HepG2 (cell line): ENCODE measurements at regions not wholly inside any gene's neighbourhood (a gene's known extent, or its start where the extent isn't known, plus 50 kb on each side); places are given as distances from the start of the nearest gene placed in this dataset.

Source experiments
- ATAC-seq: fragments of 200-7000 bp; cut with Tn5 transposase; 3 replicates; pipeline ENCODE4 v1.9.1; 2020; ENCODE audit warnings: mild to moderate bottlenecking, moderate library complexity
- BruUV-seq: library from RNA; stranded (reverse); fragments of 400-500 nt; replicated peaks from 2 replicates; lab custom pipeline; 2021; lab: Mats Ljungman, UMichigan
- CTCF ChIA-PET: fragments of 300-600 bp; formaldehyde crosslinking; extraction: SDS; loops from one replicate; lab custom pipeline; 2021; ENCODE audit warnings: low total read pairs, inconsistent platforms, low intra/inter-chr PET ratio; lab: Yijun Ruan, JAX
- POLR2A ChIA-PET: fragments of 350-600 bp; sonication (Branson Sonifier 250); formaldehyde crosslinking; loops from one replicate; lab custom pipeline; 2020; ENCODE audit warnings: antibody characterized with exemption, inconsistent platforms; lab: Yijun Ruan, JAX
- DNase-seq: peaks from one replicate; pipeline ENCODE4 v3.0.0-alpha.2; 2015; ENCODE audit warnings: low spot score
- FAIRE-seq: peaks from 3 replicates; lab custom pipeline; 2011; peaks lifted over from hg19 to GRCh38; lab: Jason Lieb, UNC
- H2AFZ ChIP-seq: one replicate; pipeline ENCODE4 v1.6.1; 2011; ENCODE audit warnings: low read length, inconsistent platforms
- H3K27ac ChIP-seq: fragments of 300-600 bp; 3 replicates; pipeline ENCODE4 v1.8.0; 2011; ENCODE audit warnings: mixed run types, mild to moderate bottlenecking, mixed read lengths, low read length, inconsistent platforms; ENCODE audit not compliant: insufficient read depth; ENCODE audit errors: extremely low read length
- H3K27me3 ChIP-seq, 2 experiments: fragments of 200-600 bp in 1 of 2; 2 replicates in 1 of 2; 3 replicates in 1 of 2; pipeline versions ENCODE4 v1.6.0 to v1.8.0; 2011; ENCODE audit warnings: low read length in 2 of 2, mild to moderate bottlenecking in 2 of 2, moderate library complexity in 2 of 2, inconsistent platforms in 1 of 2; ENCODE audit not compliant: insufficient read depth in 2 of 2, control insufficient read depth in 1 of 2
- H3K36me3 ChIP-seq, 2 experiments: fragments of 200-600 bp in 1 of 2; replicated peaks in 1 of 2; 2 replicates in 1 of 2; 3 replicates in 1 of 2; pipeline versions ENCODE4 v1.5.1 to v1.8.0; 2011; ENCODE audit warnings: low read length in 2 of 2, inconsistent platforms in 1 of 2; ENCODE audit not compliant: insufficient read depth in 2 of 2, control insufficient read depth in 1 of 2
- H3K4me1 ChIP-seq: 2 replicates; pipeline ENCODE4 v1.5.1; 2012; ENCODE audit warnings: low read length, inconsistent platforms; ENCODE audit not compliant: insufficient read depth
- H3K4me2 ChIP-seq: 2 replicates; pipeline ENCODE4 v1.6.0; 2011; ENCODE audit warnings: low read depth, low read length, inconsistent platforms
- H3K4me3 ChIP-seq, 3 experiments: fragments of 200-600 bp in 1 of 3; sonication (generic), shearing (Covaris generic) in 1 of 3; replicated peaks in 1 of 3; 2 replicates each; pipeline ENCODE4 v1.5.1; 2011 to 2016; ENCODE audit warnings: low read length in 3 of 3, inconsistent platforms in 2 of 3, low read depth in 2 of 3, mild to moderate bottlenecking in 2 of 3, control low read depth in 1 of 3, mixed read lengths in 1 of 3; ENCODE audit not compliant: insufficient read depth in 1 of 3
- H3K79me2 ChIP-seq: one replicate; pipeline ENCODE4 v1.6.1; 2011; ENCODE audit warnings: low read length, inconsistent platforms; ENCODE audit not compliant: insufficient read depth
- H3K9ac ChIP-seq: 2 replicates; pipeline ENCODE4 v1.6.0; 2011; ENCODE audit warnings: mild to moderate bottlenecking, low read depth, low read length, inconsistent platforms; ENCODE audit not compliant: insufficient read depth
- H3K9me3 ChIP-seq: 2 replicates; pipeline ENCODE4 v1.5.1; 2012; ENCODE audit warnings: mild to moderate bottlenecking, low read length
- H4K20me1 ChIP-seq: 2 replicates; pipeline ENCODE4 v1.6.0; 2011; ENCODE audit warnings: inconsistent platforms, mild to moderate bottlenecking, low read length, moderate library complexity; ENCODE audit not compliant: insufficient read depth
- EEA1 ChIP-seq: sonication (generic); formaldehyde crosslinking; IDR thresholded peaks from 2 replicates; pipeline ENCODE4 v1.5.1; 2020; ENCODE audit warnings: mild to moderate bottlenecking, missing genetic modification reagents, borderline replicate concordance
- MBD4 ChIP-seq: IDR thresholded peaks from 2 replicates; pipeline ENCODE4 v1.6.1; 2012; ENCODE audit warnings: low read length, inconsistent platforms, borderline replicate concordance
- SAP130 ChIP-seq: IDR thresholded peaks from 2 replicates; pipeline ENCODE4 v1.6.1; 2016; ENCODE audit warnings: low read depth
- TMF1 ChIP-seq: sonication (generic); formaldehyde crosslinking; IDR thresholded peaks from 2 replicates; pipeline ENCODE4 v1.8.1; 2022; ENCODE audit warnings: low read depth, missing genetic modification reagents
- ZBTB21 ChIP-seq: sonication (generic); formaldehyde crosslinking; IDR thresholded peaks from 2 replicates; pipeline ENCODE4 v1.4.0; 2020; ENCODE audit warnings: missing genetic modification reagents
- ZNF124 ChIP-seq: sonication (generic); formaldehyde crosslinking; IDR thresholded peaks from 2 replicates; pipeline ENCODE4 v1.4.0; 2020; ENCODE audit warnings: missing genetic modification reagents
- ZNF317 ChIP-seq: sonication (generic); formaldehyde crosslinking; IDR thresholded peaks from 2 replicates; pipeline ENCODE4 v1.5.0; 2020; ENCODE audit warnings: mild to moderate bottlenecking, missing genetic modification reagents
- ZNF326 ChIP-seq: sonication (generic); formaldehyde crosslinking; IDR thresholded peaks from 2 replicates; pipeline ENCODE4 v1.4.0; 2020; ENCODE audit warnings: missing genetic modification reagents, borderline replicate concordance
- ZNF460 ChIP-seq: sonication (generic); formaldehyde crosslinking; IDR thresholded peaks from 2 replicates; pipeline ENCODE4 v1.5.1; 2020; ENCODE audit warnings: missing genetic modification reagents, mild to moderate bottlenecking, borderline replicate concordance
- ZNF484 ChIP-seq: sonication (generic); formaldehyde crosslinking; IDR thresholded peaks from 2 replicates; pipeline ENCODE4 v1.5.1; 2020; ENCODE audit warnings: mild to moderate bottlenecking, low read depth, missing genetic modification reagents, borderline replicate concordance
- ZNF607 ChIP-seq: sonication (generic); formaldehyde crosslinking; IDR thresholded peaks from 2 replicates; pipeline ENCODE4 v1.5.1; 2020; ENCODE audit warnings: missing genetic modification reagents, mild to moderate bottlenecking, borderline replicate concordance
- ZNF614 ChIP-seq: IDR thresholded peaks from 2 replicates; pipeline ENCODE4 v1.6.1; 2018; ENCODE audit warnings: missing biosample characterization, missing genetic modification reagents, inconsistent platforms, borderline replicate concordance
- ZNF782 ChIP-seq: sonication (generic); formaldehyde crosslinking; IDR thresholded peaks from 2 replicates; pipeline ENCODE4 v1.4.0; 2020; ENCODE audit warnings: missing genetic modification reagents, mild to moderate bottlenecking, borderline replicate concordance
- ZNF879 ChIP-seq: sonication (generic); formaldehyde crosslinking; IDR thresholded peaks from 2 replicates; pipeline ENCODE4 v1.8.1; 2023; ENCODE audit warnings: missing genetic modification reagents
- WGBS: methylation state at CpG from one replicate; pipeline ENCODE4 v1.1.6; 2017; ENCODE audit warnings: low lambda C conversion rate; 5-methylcytosine and 5-hydroxymethylcytosine counted together
- in situ Hi-C: cut with HindIII; loops from 2 replicates; pipeline ENCODE4 v1.10.0; 2017; ENCODE audit warnings: low pct_unique_long_range_greater_than_20kb; ENCODE audit not compliant: extremely low pct_ligation_motif_present
- intact Hi-C: fragments of 100-400 bp; cut with micrococcal nuclease; formaldehyde crosslinking; loops from one replicate; pipeline ENCODE4 v1.10.0; 2022; ENCODE audit not compliant: unreplicated experiment
- TF ChIP-seq, protein P1 (sequence below): sonication (generic); formaldehyde crosslinking; IDR thresholded peaks from 2 replicates; pipeline ENCODE4 v1.8.0; 2023; ENCODE audit warnings: mild to moderate bottlenecking, missing genetic modification reagents
- TF ChIP-seq, protein P2 (sequence below): sonication (generic); formaldehyde crosslinking; IDR thresholded peaks from 2 replicates; pipeline ENCODE4 v1.8.0; 2022; ENCODE audit warnings: missing genetic modification reagents, mild to moderate bottlenecking, moderate library complexity, borderline replicate concordance
- TF ChIP-seq, protein P3 (sequence below): sonication (generic); formaldehyde crosslinking; IDR thresholded peaks from 2 replicates; pipeline ENCODE4 v1.8.1; 2023; ENCODE audit warnings: missing genetic modification reagents, inconsistent platforms, borderline replicate concordance
- TF ChIP-seq, protein P4 (sequence below): sonication (generic); formaldehyde crosslinking; IDR thresholded peaks from 2 replicates; pipeline ENCODE4 v1.4.0; 2020; ENCODE audit warnings: mild to moderate bottlenecking, missing genetic modification reagents
- TF ChIP-seq, protein P5 (sequence below): sonication (generic); formaldehyde crosslinking; IDR thresholded peaks from 2 replicates; pipeline ENCODE4 v1.4.0; 2020; ENCODE audit warnings: missing genetic modification reagents

DNA sequence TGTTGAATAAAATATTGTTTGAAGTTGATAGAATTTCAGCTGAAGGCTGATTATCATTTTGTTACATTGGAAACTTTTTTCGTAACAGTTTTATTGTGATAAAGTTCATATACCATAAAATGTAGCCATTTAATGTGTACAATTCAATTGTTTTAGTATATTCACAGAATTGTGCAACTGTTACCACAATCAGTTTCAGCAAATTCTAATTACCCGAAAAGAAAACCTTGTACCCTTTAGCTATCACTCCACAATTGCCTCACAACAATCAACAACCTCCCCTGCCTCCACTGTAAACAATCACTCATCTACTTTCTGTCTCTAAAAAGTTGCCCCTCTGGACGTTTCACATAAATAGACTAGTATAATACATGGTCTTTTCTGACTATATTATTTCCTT is 179.7 kb upstream of the BET1 start:
- no peak for DNase-seq
- no peak for TF ChIP-seq ZNF460
- TF ChIP-seq SAP130, result no peak
- TF ChIP-seq, protein P1, sequence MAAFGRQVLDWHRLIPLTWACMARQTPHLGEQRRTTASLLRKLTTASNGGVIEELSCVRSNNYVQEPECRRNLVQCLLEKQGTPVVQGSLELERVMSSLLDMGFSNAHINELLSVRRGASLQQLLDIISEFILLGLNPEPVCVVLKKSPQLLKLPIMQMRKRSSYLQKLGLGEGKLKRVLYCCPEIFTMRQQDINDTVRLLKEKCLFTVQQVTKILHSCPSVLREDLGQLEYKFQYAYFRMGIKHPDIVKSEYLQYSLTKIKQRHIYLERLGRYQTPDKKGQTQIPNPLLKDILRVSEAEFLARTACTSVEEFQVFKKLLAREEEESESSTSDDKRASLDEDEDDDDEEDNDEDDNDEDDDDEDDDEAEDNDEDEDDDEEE (CRISPR knock-in tag), result no peak
- no peak for TF ChIP-seq ZNF782 (CRISPR knock-in tag)
- TF ChIP-seq, protein P2, sequence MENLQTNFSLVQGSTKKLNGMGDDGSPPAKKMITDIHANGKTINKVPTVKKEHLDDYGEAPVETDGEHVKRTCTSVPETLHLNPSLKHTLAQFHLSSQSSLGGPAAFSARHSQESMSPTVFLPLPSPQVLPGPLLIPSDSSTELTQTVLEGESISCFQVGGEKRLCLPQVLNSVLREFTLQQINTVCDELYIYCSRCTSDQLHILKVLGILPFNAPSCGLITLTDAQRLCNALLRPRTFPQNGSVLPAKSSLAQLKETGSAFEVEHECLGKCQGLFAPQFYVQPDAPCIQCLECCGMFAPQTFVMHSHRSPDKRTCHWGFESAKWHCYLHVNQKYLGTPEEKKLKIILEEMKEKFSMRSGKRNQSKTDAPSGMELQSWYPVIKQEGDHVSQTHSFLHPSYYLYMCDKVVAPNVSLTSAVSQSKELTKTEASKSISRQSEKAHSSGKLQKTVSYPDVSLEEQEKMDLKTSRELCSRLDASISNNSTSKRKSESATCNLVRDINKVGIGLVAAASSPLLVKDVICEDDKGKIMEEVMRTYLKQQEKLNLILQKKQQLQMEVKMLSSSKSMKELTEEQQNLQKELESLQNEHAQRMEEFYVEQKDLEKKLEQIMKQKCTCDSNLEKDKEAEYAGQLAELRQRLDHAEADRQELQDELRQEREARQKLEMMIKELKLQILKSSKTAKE (CRISPR knock-in tag), result no peak
- TF ChIP-seq ZNF124 (CRISPR knock-in tag), result no peak
- no peak for TF ChIP-seq ZNF484 (CRISPR knock-in tag)
- TF ChIP-seq EEA1 (CRISPR knock-in tag), result no peak
- TF ChIP-seq ZBTB21 (CRISPR knock-in tag), result no peak
- TF ChIP-seq ZNF879 (CRISPR knock-in tag), result no peak
- TF ChIP-seq ZNF317 (CRISPR knock-in tag), result no peak
- TF ChIP-seq ZNF607 (CRISPR knock-in tag), result no peak
- no peak for TF ChIP-seq MBD4
- TF ChIP-seq TMF1 (CRISPR knock-in tag), result no peak
- TF ChIP-seq, protein P3, sequence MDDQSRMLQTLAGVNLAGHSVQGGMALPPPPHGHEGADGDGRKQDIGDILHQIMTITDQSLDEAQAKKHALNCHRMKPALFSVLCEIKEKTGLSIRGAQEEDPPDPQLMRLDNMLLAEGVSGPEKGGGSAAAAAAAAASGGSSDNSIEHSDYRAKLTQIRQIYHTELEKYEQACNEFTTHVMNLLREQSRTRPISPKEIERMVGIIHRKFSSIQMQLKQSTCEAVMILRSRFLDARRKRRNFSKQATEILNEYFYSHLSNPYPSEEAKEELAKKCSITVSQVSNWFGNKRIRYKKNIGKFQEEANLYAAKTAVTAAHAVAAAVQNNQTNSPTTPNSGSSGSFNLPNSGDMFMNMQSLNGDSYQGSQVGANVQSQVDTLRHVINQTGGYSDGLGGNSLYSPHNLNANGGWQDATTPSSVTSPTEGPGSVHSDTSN (CRISPR knock-in tag), result no peak
- TF ChIP-seq, protein P4, sequence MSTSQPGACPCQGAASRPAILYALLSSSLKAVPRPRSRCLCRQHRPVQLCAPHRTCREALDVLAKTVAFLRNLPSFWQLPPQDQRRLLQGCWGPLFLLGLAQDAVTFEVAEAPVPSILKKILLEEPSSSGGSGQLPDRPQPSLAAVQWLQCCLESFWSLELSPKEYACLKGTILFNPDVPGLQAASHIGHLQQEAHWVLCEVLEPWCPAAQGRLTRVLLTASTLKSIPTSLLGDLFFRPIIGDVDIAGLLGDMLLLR (CRISPR knock-in tag), result no peak
- no peak for TF ChIP-seq ZNF326 (CRISPR knock-in tag)
- TF ChIP-seq, protein P5, sequence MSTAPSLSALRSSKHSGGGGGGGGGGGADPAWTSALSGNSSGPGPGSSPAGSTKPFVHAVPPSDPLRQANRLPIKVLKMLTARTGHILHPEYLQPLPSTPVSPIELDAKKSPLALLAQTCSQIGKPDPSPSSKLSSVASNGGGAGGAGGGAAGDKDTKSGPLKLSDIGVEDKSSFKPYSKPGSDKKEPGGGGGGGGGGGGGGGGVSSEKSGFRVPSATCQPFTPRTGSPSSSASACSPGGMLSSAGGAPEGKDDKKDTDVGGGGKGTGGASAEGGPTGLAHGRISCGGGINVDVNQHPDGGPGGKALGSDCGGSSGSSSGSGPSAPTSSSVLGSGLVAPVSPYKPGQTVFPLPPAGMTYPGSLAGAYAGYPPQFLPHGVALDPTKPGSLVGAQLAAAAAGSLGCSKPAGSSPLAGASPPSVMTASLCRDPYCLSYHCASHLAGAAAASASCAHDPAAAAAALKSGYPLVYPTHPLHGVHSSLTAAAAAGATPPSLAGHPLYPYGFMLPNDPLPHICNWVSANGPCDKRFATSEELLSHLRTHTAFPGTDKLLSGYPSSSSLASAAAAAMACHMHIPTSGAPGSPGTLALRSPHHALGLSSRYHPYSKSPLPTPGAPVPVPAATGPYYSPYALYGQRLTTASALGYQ (CRISPR knock-in tag), result no peak
- no peak for TF ChIP-seq ZNF614
- CTCF ChIA-PET, result no interaction called here
- Histone ChIP-seq H3K36me3 (no peaks in the 10 kb centered on the region), H3K4me3 (no peak overlapping the region), H3K27ac (no peak overlapping the region), H3K9me3 (no peaks in the 10 kb centered on the region), H3K79me2 (no peaks in the 10 kb centered on the region), H3K27me3 (no peaks in the 10 kb centered on the region), H3K4me1 (no peaks in the 10 kb centered on the region; the same call in 1 of the 2 replicates), H3K4me2 (no peak overlapping the region), H2AFZ (no peak overlapping the region), H4K20me1 (no peaks in the 10 kb centered on the region), H3K9ac (no peak overlapping the region)
- intact Hi-C loops, result no loop called here
- no TSS peak for BruUV-seq
- WGBS, result 15% methylated on average over 3 of the region's 3 CpGs
- in situ Hi-C loops, result no loop called here
- no peak for FAIRE-seq
- no peak for ATAC-seq
- POLR2A ChIA-PET, result no interaction called here
